LNCaP clone FGC (cell line): ENCODE measurements at regions not wholly inside any gene's neighbourhood (a gene's known extent, or its start where the extent isn't known, plus 50 kb on each side); places are given as distances from the start of the nearest gene placed in this dataset.

Source experiments
- DNase-seq: peaks from one replicate; pipeline ENCODE4 v3.0.0-alpha.2; 2011; ENCODE audit warnings: low read depth
- H3K4me3 ChIP-seq: 2 replicates; pipeline ENCODE4 v1.5.1; 2011; ENCODE audit warnings: mild to moderate bottlenecking, low read depth, low read length, control low read depth
- TF ChIP-seq, protein P1 (sequence below): IDR thresholded peaks from 2 replicates; pipeline ENCODE4 v1.5.1; 2012; ENCODE audit warnings: mild to moderate bottlenecking; ENCODE audit not compliant: control insufficient read depth, insufficient read depth; ENCODE audit errors: extremely low read depth

DNA sequence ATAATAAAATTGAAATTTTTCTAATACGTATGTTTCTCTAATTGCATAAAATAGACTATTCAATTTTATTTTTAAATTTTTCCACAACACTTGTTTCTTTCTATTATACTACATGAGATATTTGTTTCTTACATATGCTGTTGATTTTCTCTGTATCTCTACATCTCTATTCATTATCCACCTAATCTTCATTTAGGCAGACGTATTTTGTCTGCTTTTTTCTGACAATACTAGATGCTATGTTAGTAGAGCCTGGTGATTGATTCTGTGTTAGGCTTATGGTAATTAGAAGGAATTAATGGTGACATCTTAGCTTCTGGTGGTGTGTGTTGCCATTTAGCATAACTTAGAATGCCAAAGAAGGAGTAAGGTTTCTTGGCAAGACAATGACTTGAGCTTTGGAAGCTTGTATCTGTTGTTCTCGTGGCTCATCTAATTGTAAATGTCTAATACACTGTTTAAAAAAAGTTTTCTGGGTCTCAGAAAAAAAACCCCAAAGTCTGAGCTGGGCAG, 1610.7 kb upstream of the PCDH20 start:
- H3K4me3 ChIP-seq: no peak overlapping the region
- DNase-seq: no peak
- TF ChIP-seq, protein P1, sequence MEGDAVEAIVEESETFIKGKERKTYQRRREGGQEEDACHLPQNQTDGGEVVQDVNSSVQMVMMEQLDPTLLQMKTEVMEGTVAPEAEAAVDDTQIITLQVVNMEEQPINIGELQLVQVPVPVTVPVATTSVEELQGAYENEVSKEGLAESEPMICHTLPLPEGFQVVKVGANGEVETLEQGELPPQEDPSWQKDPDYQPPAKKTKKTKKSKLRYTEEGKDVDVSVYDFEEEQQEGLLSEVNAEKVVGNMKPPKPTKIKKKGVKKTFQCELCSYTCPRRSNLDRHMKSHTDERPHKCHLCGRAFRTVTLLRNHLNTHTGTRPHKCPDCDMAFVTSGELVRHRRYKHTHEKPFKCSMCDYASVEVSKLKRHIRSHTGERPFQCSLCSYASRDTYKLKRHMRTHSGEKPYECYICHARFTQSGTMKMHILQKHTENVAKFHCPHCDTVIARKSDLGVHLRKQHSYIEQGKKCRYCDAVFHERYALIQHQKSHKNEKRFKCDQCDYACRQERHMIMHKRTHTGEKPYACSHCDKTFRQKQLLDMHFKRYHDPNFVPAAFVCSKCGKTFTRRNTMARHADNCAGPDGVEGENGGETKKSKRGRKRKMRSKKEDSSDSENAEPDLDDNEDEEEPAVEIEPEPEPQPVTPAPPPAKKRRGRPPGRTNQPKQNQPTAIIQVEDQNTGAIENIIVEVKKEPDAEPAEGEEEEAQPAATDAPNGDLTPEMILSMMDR: no peak

DNA sequence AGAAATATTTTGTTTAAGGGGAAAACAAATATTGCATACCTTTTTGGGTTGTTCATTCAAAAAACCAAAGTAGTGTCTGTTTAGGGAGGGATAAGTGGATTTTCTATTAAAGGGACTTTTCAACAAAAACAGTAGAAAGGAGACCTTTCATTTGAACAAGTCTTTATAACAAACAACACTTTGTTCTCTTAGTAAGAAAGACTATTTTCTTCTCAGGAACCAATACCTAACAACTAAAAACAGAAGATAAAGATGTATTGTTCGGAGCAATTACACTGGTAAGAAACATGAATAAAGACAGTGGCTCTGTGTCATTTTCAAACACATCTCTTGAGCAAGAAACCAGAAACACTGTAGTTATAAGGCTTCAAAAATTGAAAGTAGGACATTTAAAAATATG, 1610.1 kb upstream of the PCDH20 start:
- DNase-seq: no peak
- no peak overlapping the region for H3K4me3 ChIP-seq
- TF ChIP-seq, protein P1: no peak

DNA sequence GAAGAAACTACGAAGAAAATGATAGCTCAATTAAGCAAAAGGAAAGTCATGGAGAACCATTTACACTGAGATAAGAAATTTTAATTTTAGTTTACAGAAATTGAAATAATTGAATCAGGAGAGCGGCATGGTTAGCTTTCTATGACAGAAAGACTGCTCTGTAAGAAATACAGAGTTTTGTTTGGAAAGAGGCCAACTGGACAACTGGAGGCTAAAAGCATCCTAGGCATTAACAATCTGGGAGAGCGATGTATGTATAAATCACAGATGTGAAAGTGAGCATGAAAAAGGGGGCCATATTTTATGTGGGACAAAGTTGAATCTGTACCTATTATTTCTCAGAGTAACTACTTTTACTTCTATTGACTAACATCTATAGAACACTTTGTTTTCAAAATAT, 1608.8 kb upstream of the PCDH20 start:
- TF ChIP-seq, protein P1: no peak
- no peak overlapping the region for H3K4me3 ChIP-seq
- DNase-seq: no peak

DNA sequence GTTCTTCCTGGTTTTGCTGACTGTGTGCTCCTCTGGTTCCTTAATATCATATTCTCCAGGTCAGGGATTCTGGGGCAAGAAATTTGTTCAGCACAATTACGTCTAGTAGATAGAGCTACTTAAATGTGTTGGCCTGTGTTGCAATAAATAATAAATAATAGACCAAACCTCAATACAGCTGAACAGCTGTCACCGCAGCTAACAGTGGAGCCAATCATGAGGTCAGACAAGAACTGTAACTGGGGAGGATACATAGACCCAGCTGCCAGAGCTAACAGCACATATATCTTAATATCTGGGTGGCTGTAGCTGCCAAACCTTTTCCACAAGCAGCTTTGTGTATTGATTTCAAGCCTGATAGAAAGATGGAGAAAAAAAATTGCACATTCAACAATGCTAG, 1596.3 kb upstream of the PCDH20 start:
- no peak overlapping the region for H3K4me3 ChIP-seq
- no peak for DNase-seq
- TF ChIP-seq, protein P1: no peak

DNA sequence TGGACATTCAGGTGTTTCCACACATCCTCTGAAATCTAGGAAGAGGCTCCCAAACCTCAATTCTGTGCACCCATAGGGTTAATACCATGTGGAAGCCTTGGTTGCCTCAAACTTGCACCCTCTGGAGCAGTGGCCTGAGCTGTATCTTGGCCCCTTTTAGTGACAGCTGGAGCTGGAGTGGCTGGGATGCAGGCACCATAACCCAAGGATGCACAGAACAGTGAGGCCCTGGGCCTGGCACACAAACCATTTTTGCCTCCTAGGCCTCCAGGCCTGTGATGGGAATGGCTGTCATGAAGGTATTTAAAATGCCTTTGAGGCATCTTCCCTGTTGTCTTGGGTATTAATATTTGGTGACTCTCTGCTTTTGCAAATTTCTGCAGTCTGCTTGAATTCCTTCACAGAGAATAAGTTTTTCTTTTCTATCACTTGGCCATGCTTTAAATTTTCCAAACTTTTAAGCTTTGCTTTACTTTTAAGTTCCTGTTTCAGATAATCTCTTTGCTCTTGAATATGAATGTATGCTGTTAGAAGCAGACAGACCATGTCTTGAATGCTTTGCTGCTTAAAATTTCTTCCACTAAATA, 1594.5 kb upstream of the PCDH20 start:
- TF ChIP-seq, protein P1: no peak
- no peak overlapping the region for H3K4me3 ChIP-seq
- no peak for DNase-seq

DNA sequence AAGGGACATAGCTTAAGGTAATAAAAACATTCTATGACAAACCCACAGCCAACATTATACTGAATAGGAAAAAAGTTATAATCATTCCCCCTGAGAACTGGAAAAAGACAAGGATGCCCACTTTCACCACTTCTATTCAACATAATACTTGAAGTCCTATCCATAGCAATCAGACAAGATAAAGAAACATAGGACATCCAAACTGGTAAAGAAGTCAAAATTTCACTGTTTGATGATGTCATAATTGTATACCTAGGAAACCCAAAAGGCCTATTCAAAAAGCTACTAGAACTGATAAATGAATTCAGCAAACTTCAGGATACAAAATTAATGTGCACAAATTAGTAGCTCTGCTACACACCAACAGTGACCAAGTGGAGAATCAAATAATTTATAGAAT, 1590.0 kb upstream of the PCDH20 start:
- TF ChIP-seq, protein P1: no peak
- H3K4me3 ChIP-seq: no peak overlapping the region
- no peak for DNase-seq

DNA sequence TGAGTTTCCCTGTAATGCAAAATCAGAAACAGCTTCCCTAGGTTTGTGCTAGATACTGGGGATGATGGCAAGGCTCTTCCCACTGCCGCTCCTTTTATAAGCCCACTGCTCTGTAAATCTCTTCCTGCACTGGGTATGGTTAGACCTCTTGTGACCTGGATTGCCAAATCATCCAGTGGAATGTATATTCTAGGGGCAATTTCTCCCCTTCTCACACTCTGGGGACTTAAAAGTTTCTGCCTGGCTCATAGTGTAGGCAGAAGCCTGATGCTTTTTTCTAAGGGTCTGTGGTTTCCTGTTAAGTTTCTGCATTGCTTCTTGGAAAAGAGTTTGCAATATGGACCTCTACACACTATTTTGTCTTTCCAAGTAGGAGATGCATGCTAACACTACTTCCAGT, 1582.0 kb upstream of the PCDH20 start:
- DNase-seq: no peak
- no peak overlapping the region for H3K4me3 ChIP-seq
- TF ChIP-seq, protein P1: no peak
